ENCODE measurements at regions not wholly inside any gene's neighbourhood (a gene's known extent, or its start where the extent isn't known, plus 50 kb on each side); places are given as distances from the start of the nearest gene placed in this dataset.

GRCh38 chr13:90984756-90985155, 362.7 kb upstream of the MIR17HG start:
- Histone ChIP-seq H3K36me3 (ENCODE audit: control insufficient read depth, low read length) (no peaks in the 10 kb centered on the region), H3K79me2 (ENCODE audit: control insufficient read depth, low read length) (no peaks in the 10 kb centered on the region), H3K4me2 (ENCODE audit: low read length) (no peak overlapping the region), H3K4me1 (ENCODE audit: control insufficient read depth, low read length) (no peaks in the 10 kb centered on the region), H3K9me2 (replicated peaks; ENCODE audit: control insufficient read depth, low read length) (no peaks in the 10 kb centered on the region), H4K20me1 (ENCODE audit: control insufficient read depth, insufficient read depth, low read depth, low read length) (no peaks in the 10 kb centered on the region), H3K27me3 (ENCODE audit: control insufficient read depth, low read length) (no peaks in the 10 kb centered on the region), H3K4me3 (ENCODE audit: low read length) (no peak overlapping the region), H3F3A (ENCODE audit: control insufficient read depth, insufficient read depth) (no peaks in the 10 kb centered on the region), H3K27ac (ENCODE audit: low read depth, low read length) (no peak overlapping the region), H3K9me3 (ENCODE audit: control insufficient read depth, insufficient read depth, low read length) (no peaks in the 10 kb centered on the region)
- TF ChIP-seq CTCF (IDR thresholded peaks at IDR 0.05; ENCODE audit: low read depth, low read length, poor library complexity, severe bottlenecking) (no peak), EZH2phosphoT487 (IDR thresholded peaks at IDR 0.05; ENCODE audit: borderline replicate concordance, low read length) (no peak)

GRCh38 chr13:90995001-90995400, 352.5 kb upstream of the MIR17HG start:
- Histone ChIP-seq H3K79me2 (ENCODE audit: control insufficient read depth, low read length) (no peaks in the 10 kb centered on the region), H3K36me3 (ENCODE audit: control insufficient read depth, low read length) (no peaks in the 10 kb centered on the region), H3K4me1 (ENCODE audit: control insufficient read depth, low read length) (no peaks in the 10 kb centered on the region), H3K27me3 (ENCODE audit: control insufficient read depth, low read length) (no peaks in the 10 kb centered on the region), H3K4me3 (ENCODE audit: low read length) (no peak overlapping the region), H4K20me1 (ENCODE audit: control insufficient read depth, insufficient read depth, low read depth, low read length) (no peaks in the 10 kb centered on the region), H3F3A (ENCODE audit: control insufficient read depth, insufficient read depth) (no peaks in the 10 kb centered on the region), H3K9me3 (ENCODE audit: control insufficient read depth, insufficient read depth, low read length) (no peaks in the 10 kb centered on the region), H3K27ac (ENCODE audit: low read depth, low read length) (no peak overlapping the region), H3K4me2 (ENCODE audit: low read length) (no peak overlapping the region), H3K9me2 (replicated peaks; ENCODE audit: control insufficient read depth, low read length) (no peaks in the 10 kb centered on the region)
- TF ChIP-seq EZH2phosphoT487 (IDR thresholded peaks at IDR 0.05; ENCODE audit: borderline replicate concordance, low read length): no peak
- TF ChIP-seq CTCF (IDR thresholded peaks at IDR 0.05; ENCODE audit: low read depth, low read length, poor library complexity, severe bottlenecking): no peak

GRCh38 chr13:90995614-90996013, 351.9 kb upstream of the MIR17HG start:
- no peaks in the 10 kb centered on the region for H4K20me1 ChIP-seq (ENCODE audit: control insufficient read depth, insufficient read depth, low read depth, low read length)
- H3K27ac ChIP-seq (ENCODE audit: low read depth, low read length): no peak overlapping the region
- no peaks in the 10 kb centered on the region for H3K27me3 ChIP-seq (ENCODE audit: control insufficient read depth, low read length)
- H3K9me3 ChIP-seq (ENCODE audit: control insufficient read depth, insufficient read depth, low read length): no peaks in the 10 kb centered on the region
- H3K4me3 ChIP-seq (ENCODE audit: low read length): no peak overlapping the region
- no peak overlapping the region for H3K4me2 ChIP-seq (ENCODE audit: low read length)
- no peaks in the 10 kb centered on the region for H3K4me1 ChIP-seq (ENCODE audit: control insufficient read depth, low read length)
- no peaks in the 10 kb centered on the region for H3F3A ChIP-seq (ENCODE audit: control insufficient read depth, insufficient read depth)
- H3K79me2 ChIP-seq (ENCODE audit: control insufficient read depth, low read length): no peaks in the 10 kb centered on the region
- H3K36me3 ChIP-seq (ENCODE audit: control insufficient read depth, low read length): no peaks in the 10 kb centered on the region
- TF ChIP-seq EZH2phosphoT487 (IDR thresholded peaks at IDR 0.05; ENCODE audit: borderline replicate concordance, low read length) (no peak), CTCF (IDR thresholded peaks at IDR 0.05; ENCODE audit: low read depth, low read length, poor library complexity, severe bottlenecking) (no peak)
- H3K9me2 ChIP-seq (replicated peaks; ENCODE audit: control insufficient read depth, low read length): no peaks in the 10 kb centered on the region

- Histone ChIP-seq H3K27ac (ENCODE audit: low read depth, low read length) (no peak overlapping the region), H3F3A (ENCODE audit: control insufficient read depth, insufficient read depth) (no peaks in the 10 kb centered on the region), H3K9me3 (ENCODE audit: control insufficient read depth, insufficient read depth, low read length) (no peaks in the 10 kb centered on the region), H4K20me1 (ENCODE audit: control insufficient read depth, insufficient read depth, low read depth, low read length) (no peaks in the 10 kb centered on the region), H3K9me2 (replicated peaks; ENCODE audit: control insufficient read depth, low read length) (no peaks in the 10 kb centered on the region), H3K79me2 (ENCODE audit: control insufficient read depth, low read length) (no peaks in the 10 kb centered on the region), H3K36me3 (ENCODE audit: control insufficient read depth, low read length) (no peaks in the 10 kb centered on the region), H3K27me3 (ENCODE audit: control insufficient read depth, low read length) (no peaks in the 10 kb centered on the region), H3K4me2 (ENCODE audit: low read length) (no peak overlapping the region), H3K4me1 (ENCODE audit: control insufficient read depth, low read length) (no peaks in the 10 kb centered on the region), H3K4me3 (ENCODE audit: low read length) (no peak overlapping the region)
- no peak for TF ChIP-seq CTCF (IDR thresholded peaks at IDR 0.05; ENCODE audit: low read depth, low read length, poor library complexity, severe bottlenecking)
- TF ChIP-seq EZH2phosphoT487 (IDR thresholded peaks at IDR 0.05; ENCODE audit: borderline replicate concordance, low read length): no peak
Observed at GRCh38 chr13:90997951-90998350, 349.5 kb upstream of the MIR17HG start.
